Iris pigment epithelial cell (primary cell): ENCODE measurements at regions not wholly inside any gene's neighbourhood (a gene's known extent, or its start where the extent isn't known, plus 50 kb on each side); places are given as distances from the start of the nearest gene placed in this dataset.

ENCODE experiments used
- DNase-seq: peaks from one replicate; pipeline ENCODE4 v3.0.0-alpha.2; 2011; ENCODE audit warnings: low read depth

DNA sequence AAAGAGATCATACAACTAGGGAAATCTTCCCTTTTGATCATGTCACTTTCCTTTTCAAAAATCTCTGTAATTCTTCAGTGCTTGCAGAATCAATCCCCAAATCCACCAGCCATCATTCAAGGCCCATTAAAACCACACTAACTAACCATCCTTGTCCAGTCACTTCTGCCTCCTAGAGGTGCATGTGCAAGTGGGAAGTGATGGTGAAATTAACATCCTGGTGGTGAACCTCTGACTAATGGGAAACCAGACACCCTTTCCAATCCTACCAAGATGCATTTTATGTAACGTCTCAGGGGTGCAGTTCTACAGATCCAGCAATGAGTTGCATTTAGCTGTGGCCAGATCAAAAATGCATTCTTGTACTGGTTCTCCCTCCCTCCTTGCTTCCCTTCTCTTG is 341.8 kb downstream of the RAPGEF2 start:
- DNase-seq, result peak; percentile 82

DNA sequence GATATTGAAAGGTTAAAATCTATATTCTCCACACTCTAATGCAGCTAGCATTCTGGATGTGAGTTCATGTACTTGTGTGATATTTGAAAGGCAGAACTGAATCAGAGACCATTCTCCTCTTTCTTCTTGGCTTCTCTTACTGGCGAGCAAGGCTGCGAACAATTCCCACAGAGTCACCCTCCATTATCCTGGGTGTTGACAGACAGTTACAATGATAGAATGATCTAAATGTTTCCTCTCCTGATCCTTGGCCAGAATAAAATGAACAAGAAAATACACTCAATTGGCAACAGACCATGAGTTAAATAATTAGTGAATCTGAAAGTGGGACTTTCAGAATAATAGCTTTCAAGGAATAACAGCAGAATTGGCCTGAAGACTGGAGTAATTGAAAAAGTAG is 342.8 kb downstream of the RAPGEF2 start:
- no peak for DNase-seq

DNA sequence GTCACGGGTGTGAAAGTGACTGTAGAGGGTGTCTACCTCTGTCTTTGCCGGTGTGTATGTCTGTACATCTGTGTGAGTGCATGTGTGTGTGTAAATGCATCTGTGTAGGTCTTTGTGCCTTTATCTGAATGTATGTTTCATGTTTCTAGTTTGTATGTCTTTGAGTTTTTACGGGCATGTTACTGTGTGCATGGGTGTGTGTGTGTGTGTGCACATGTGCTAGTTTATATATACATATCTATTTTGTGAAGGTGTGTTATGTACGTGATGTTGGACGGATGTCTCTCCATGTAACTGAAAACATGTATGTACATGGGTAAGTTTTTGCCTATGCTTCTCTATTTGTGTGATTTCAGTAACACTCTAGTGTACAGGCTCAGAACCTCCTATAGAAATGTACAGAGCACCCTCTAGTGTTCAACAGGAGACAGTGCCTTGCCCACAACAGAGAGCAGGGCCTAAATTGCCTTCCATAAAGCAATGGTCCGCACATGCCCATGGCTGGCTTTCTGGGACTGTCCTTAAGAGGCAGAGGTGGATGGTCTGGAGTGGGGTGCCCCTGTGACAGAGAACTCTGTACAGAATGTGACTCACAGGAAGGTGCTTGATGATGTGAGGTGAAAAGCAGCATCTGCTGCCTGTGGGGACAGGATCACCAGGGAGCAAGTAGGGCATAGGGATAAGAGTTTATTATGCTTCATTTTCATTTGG is 343.5 kb downstream of the RAPGEF2 start:
- DNase-seq, result peak; percentile 81

DNA sequence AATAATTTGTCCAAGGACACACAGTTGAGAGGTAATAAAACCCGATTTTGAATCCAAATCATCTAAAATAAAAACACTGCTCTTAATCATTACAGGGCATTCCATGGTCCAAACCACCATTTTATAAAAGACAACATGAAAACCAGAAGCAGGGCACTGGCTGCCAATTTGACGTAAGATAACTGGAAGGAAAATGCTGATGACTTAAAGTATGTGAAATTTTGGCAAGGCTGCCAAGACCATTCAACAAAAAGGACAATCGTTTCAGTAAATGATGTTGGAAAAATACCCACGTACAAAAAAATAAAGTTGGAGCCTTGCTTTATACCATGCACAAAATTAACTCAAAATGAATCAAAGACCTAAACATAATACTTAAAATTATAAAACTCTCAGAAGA is 344.4 kb downstream of the RAPGEF2 start:
- DNase-seq, result no peak

DNA sequence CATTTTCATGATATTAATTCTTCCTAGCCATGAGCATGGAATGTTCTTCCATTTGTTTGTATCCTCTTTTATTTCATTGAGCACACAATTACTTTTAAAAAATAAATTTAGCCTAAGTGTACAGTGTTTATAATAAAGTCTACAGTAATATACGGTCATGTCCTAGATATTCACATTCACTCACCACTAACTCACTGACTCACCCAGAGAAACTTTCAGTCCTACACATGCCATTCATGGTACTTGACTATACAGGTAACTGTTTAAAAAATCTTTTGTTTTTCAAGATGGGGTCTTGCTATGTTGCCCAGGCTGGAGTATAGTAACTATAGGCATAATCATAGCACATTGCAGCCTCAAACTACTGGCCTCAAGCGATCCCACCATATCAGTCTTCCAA is 348.1 kb downstream of the RAPGEF2 start:
- peak; percentile 60 for DNase-seq

DNA sequence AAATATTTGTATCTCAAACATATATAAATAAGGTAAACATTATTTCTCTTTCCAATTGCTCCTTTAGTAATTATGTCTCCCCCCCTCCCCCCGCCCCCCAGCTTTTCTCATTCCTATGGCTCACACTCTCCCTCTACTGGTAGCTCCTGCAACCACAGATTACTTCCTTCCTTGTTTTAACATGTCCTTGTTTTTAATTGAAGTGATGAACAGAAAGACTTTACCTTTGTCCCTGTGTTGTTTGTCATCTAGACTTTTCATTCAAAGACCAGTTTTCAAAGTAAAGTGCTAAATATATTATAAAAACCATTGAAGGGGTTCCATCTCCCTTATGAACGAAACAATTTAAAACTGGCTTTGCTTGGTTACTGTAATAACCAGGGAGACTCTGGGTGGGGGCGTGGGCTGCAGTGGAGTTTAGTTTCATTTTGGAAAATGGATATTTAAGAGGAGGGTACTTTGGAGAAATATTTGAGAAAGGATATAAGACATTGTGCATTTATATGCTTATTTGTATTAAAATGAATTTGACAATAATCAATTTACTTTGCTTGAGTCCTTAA is 352.9 kb downstream of the RAPGEF2 start:
- peak; percentile 57 for DNase-seq

DNA sequence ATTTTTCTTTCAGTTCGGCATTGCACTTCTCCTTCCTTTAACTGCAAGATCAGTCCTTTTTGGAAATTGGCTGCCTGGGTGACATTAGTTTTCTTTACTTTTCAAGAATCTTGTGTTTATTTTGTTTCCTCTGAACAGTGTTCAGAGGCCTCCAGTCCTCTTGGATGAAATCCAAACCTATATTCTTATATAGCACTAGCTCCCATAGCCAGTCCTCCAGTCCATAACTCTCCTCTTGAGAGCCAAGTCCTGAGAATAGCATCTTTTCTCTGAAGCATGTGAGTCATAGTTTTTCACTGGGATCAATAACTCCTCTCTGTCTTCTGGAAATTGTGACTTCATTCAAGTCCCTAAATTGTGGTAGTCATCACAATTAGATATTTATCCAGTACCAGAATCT is 357.5 kb downstream of the RAPGEF2 start:
- peak; percentile 17 for DNase-seq

DNA sequence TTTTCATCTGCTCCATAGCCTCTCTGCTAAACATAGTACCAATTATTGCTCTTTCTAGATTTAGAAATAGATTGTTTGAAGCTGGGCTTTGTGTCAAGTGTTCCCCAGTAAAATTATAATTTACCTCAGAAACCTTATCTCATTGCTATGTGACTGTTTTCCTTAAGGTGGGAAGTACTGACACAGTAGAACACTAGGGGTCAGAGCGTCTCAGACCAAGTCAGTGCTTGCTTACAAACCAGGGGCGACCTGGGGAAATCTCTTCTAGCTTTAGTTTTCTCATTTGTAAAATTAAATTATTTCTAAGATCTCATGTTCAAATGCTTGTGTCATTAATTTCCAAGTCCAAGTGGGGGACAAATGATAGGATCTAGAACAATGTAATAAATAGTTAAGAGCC is 360.4 kb downstream of the RAPGEF2 start:
- no peak for DNase-seq

DNA sequence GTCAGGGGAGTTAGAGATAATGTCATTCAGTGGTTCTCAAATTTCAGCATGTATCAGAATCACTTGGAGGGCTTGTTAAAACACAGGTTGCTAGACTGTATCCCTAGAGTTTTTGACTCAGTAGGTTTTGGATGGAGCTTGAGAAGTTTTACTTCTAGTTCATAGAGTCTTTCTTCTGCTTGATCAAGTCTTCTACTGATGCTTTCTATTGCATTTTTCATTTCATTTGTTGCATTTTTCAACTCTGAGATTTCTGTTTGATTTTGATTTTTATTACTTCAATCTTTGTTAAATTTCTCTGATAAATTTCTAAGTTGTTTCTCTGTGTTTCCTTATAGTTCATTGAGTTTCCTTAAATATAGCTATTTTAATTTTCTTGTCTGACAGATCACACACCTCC is 361.4 kb downstream of the RAPGEF2 start:
- no peak for DNase-seq

DNA sequence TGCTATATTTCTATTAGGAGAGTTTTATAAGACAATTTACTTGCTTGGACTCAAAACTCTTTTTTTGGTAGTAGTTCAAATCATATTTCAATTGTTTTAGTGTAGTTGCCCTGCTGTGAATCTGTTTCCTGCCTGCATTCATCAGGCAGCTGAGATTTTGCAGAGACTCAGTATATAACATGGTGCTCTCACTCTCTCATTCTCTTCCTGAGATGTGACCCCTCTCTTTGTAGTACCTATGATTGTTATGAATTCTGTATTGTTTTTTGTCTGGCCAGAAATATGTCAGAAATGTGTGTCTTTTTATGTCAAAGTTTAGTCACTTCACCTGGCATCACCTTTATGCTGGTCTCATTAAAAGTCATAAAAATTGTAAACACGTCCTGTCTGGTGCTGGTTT is 374.0 kb downstream of the RAPGEF2 start:
- DNase-seq, result no peak

DNA sequence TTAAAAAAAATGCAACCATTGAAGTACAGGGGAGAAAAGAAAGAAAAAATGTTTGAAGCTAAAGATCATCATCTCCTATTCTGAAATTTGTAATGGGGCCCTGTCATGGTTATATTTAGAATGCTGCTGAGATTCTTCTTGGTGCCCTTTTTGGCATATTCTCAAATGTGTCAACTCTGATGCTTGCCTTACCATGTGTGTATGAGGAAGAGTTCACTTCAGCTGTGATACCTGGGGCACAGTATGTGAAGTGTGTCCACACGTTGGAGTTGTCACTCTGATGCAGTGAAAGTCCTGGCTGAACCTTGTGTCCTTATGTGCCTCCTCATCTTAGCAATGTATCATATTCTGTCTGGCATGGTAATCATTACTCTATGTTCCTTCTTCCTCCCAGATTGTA is 377.9 kb downstream of the RAPGEF2 start:
- no peak for DNase-seq

DNA sequence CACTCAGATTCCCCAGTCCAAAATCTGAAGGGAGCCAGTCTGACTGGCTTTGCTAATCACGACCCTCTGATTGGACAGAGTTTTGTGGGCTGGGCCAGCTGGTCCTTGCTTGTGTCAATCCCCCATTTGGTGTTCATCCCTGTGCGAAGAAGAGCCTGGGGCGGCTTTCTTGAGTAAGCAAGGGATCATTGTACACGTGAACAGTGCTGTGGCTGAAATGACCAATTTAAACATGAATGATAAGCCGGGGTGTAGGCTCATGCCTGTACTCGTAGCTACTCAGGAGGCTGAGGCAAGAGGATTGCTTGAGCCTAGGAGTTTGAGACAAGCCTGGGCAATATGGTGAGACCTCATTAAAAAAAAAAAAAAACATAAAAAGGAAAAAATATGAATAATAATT is 379.1 kb downstream of the RAPGEF2 start:
- no peak for DNase-seq

DNA sequence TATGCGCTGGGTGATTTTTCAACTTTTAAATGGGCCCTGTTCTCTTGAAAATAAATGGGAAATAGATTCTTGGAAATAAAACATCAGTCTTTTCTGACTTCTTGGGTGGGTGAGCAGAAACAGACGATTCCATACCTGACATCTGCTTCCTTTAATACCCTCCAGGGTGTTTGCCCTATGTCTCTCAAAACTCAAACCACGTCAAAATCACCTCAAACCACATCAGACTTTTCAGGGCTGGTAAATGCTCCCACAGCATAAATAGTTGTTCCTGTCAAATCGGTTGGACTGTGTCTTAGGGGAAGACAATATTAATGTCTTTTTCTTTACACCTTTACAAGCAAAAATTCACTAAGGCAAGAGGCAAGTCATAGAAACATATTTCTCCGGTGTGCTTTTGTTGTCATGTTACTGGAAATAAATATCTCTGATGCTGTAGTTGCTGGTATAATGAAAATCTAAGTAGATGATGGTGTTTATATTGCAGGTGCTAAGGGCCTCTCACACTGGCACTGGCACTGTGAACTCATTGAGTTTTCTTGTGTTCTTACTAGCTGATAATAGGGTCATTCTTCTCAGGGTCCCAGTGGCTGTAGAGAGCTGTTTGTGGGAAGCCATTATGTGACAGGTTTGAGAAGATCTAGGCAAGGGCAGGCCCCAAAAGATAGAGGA is 380.4 kb downstream of the RAPGEF2 start:
- DNase-seq, result no peak

DNA sequence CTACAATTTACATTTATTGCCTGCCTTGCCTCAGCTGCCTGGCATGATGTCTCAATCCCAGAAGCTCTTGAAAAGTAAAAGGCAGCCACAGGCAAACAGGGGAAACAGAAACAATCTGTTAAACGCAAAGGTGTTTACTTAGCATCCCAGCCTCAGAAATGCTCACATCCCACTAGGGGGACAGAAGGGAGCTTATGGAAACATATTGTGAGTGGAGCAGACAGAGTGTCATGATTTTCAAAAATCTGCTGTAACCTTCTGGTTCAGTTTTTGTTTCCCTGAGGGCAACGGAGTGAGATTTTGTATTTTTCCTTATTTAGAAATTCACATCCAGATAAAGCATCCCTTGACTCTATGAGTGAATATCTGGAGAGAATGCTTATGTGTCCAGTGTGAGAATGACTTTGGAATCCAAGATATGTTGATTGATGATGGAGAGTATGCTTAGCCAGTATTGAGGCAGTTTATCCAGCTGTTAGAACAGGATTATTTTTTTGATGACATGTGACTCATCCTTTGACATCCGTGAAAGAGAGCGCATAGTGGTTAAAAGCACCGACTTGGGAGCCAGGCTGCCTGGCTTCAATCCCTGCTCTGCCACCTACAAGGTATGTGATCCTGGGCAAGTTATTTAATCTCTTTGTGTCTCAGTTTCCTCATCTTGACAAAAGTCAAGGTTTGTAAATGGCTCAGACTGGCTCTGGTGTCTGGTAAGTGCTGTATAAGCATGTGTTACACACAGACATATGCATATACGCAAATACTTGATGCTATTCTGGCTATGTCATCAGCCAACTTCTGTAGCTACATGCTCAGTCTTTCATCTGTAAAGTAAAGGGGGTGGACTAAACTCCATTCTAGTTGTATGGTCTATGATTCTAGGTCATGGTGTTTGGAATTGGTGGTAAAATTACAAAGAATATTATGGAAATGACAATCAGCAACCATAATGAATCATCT is 381.2 kb downstream of the RAPGEF2 start:
- DNase-seq, result no peak

DNA sequence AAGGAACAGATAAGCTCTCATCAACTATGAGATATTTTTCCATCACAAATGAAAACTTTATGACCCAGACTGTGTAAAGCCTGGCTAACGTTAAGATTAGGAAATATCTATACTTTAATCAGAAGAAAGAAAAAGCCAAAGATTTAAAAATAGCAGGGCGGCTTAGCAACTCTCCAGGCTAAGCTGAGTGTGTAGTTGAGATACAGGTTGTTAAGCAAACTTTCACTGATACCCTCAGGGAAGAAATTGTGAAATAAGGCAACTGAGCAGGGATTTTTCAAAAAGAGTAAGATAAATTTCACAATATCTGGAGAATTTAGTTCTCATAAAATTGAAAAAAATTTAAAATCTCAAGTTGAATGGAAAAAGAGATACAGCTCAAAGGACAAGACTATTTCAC is 382.0 kb downstream of the RAPGEF2 start:
- DNase-seq, result no peak

DNA sequence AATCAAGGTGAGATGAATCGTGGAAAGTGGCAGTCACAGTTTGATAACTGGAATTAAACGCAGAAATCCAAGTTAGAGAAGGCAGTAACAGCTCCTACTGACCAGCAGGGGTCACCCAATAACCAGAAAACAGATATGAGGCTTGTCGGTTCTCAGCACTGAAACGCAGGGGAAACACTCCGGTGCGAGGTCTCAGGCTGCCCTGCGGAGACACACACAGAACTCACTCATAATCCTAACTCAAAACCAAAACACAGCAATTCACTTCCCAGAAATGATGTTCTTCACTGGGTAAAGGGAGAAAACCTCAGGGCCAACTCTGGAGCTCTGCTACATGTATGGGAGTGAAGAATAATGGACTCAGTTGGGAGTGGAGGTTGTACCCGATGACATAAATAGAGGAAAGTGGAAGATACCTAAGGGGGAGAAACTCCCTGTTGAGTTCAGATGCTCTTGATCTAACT is 384.4 kb downstream of the RAPGEF2 start:
- DNase-seq, result peak; percentile 76

DNA sequence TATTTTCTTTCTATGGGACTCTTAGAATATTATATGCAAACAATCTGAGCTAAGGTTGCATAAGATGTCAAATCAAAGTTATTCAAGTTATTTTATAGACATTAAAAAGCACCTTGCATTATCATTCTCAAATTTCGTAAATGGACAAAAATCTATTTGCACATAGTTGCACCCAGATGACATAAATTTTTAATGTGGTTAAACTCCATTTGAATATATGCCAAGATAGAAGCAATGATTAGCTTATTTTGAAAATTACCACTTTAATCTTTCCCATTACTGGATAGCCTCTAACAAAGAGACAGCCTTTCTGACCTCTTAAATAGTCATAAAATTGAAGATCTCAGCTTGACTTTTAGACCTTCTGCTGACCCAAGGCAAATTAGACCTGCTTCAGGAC is 386.8 kb downstream of the RAPGEF2 start:
- DNase-seq, result no peak

DNA sequence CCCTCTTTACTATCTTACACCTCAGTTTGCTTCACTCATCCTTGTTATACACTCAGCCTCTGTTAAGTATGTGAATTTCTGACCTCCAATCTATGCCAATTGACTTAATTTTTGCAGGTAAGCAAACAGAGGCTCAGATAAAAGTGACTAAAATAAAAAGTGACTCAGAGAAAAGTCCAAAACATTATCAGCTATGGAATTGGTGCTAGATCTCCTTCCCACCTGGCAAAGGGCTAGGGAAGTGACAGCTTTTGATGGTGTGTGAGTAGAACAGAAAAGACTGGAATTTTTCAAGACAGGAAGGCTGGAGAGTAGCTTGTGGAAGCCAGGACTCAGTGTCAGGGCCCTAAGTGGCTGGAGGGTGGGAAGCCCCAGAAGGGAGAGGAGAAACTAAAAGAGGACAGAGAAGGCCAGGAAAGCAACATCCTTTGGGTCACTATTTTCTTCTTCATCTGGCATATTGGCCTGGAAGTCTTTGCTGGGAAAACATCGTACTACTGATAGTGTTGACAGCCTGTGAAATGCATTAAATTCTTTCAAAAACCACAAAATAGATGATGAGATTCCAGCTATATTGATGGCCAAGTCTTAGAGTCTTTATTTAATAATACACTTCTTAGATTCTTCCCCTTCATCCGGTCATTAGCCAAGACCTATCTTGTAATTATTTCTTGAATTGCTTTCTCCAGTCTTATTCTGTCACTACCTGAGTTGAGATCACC is 392.8 kb downstream of the RAPGEF2 start:
- no peak for DNase-seq

DNA sequence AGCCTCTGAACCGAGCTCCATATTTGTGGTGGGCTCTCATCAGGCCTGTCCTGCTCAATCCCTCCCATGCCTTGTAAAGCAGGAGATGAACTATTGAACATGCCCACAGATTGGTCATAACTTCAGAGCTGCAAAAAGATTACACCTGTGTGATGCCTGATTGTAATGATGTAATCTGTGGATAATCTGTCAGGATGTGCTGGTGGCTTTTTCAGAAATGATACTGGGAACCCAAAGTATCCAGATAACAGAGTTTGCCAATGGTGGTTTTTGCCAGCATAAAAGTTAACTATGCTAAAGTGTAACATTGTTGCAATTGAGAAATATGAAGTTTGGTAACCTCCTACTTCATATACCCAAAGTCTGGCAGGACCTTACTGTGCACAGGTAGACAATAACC is 393.4 kb downstream of the RAPGEF2 start:
- DNase-seq, result no peak

DNA sequence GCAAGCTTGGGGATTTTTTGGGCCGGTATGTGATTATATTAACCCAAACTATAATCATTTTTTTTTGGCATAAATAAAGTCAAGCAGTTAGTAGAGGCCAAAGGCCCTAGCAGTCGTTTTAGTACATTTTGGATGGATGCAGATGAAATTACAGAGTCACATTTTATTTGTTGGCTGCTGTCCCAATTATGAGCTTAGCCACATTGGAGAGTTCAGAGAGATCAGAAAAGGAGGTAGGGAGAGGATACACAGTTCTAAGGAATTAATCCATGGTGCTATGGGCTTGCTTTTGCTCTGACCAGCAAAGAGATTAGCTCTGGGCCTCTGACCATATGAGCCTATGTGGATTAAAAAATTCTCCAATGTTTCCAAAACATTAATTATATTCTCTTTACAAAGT is 395.1 kb downstream of the RAPGEF2 start:
- DNase-seq, result no peak

DNA sequence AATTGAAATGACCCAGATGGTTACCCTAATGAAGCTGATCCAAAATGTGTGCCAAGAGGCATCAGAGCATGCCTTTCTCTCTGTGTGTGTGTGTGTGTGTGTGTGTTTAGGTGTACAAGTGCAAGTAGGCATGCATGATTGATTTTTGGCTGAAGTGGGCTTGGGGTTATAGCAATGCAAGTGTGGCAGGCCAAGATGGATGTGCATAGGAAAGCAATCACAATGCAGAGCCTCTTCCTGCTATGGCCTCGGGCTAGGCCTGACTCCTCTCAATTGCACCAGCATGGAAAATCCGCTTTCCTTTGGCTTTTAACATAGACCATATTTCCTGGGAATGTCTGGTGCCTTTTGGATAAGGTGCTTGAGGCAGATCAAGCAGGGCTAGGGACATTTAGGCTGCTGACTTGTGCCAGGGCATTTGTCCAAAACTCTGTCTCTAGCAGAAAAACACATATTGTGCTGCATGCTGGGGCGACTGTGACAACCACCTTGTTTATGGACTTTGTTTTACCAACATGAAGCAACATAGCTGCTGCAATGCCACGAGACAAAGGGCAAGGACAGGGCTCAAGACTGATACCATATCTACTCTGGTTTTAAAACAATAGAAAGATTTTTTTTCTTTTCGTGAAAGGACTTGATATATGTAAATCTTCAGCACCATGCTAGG is 395.7 kb downstream of the RAPGEF2 start:
- no peak for DNase-seq
